ENCODE measurements at regions not wholly inside any gene's neighbourhood (a gene's known extent, or its start where the extent isn't known, plus 50 kb on each side); places are given as distances from the start of the nearest gene placed in this dataset.

GRCh38 chr11:97948793-97949192 lies 1072.0 kb upstream of the CNTN5 start:
- DNase-seq (ENCODE audit: low read depth, low spot score), result no peak

GRCh38 chr11:97955595-97955994 lies 1065.2 kb upstream of the CNTN5 start:
- no peak for DNase-seq (ENCODE audit: low read depth, low spot score)

- no peak for DNase-seq (ENCODE audit: low read depth, low spot score)
These were observed 1063.8 kb upstream of the CNTN5 start for GRCh38 chr11:97956904-97957303.

GRCh38 chr11:97961431-97961830 lies 1059.3 kb upstream of the CNTN5 start:
- DNase-seq (ENCODE audit: low read depth, low spot score), result no peak

GRCh38 chr11:97962758-97963157 lies 1058.0 kb upstream of the CNTN5 start:
- DNase-seq (ENCODE audit: low read depth, low spot score), result no peak

DNA sequence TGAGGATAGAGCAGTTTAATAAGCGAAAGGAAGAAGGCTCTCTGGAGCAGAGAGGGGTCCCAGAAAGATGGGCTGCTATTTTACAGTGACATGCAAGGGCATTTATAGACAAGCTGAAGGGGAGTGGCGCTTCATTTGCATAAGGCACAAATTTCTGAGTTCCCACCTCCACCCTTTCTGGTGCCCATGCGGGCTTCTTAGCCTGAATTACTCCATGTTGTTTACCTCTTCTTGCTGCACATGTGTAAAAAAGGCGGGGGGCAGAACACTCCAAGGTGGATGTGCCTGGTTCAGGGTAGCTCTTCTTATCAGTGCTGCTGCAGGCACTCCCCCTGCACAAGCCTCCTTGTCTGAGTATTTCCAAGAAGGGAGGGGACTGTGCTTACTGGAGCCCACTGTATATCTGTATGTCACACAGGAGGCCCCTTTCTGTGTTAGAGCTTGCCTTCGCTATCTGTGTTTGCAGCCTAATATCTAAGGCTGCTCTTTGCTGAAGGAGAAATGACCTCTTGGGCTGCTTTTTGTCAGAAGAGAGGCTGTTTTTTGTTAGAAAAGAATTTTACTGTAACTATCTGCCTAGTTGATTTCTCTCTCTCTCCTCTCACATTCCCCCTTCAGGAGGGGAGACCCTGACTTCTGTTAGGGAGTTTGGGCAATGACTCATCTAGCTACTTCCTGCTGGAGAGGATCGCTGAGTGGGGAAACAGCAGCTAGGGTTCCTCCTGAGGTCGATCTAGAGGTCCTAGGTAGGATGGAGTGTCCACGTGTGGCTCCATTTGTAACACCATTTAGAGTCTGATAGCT lies 1057.0 kb upstream of the CNTN5 start:
- DNase-seq (ENCODE audit: low read depth, low spot score), result no peak

DNA sequence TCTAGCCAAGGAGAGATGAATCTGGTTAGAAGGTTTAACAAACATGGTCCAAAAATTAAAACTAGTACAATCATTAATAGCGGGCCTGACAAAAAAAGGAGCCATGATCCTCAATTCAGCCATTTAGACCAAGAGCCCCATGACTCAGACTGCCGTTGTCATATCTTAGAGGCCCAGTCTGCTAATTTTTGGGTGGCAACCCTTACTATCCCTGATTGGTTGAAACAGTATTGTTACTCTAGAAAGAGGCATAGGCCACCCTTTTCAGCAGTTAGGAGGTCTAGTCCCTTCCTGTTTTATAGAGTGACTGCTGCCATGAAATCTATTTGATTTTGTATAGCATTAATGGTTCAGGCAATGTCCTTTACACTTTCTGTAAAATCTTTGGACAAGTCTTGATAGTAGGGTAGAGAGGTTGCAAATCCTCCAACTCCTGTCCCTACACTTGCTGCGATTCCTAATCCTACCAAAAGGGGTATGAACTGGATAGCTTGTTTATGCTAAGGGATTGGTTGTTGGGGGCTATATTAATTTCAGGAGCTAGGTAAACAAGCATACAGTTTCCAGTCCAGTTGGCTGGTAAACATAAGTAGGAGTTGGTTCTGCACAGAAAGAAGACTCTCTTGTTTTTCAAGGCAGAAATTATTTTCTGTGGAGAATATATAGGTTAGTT lies 1056.3 kb upstream of the CNTN5 start:
- no peak for DNase-seq (ENCODE audit: low read depth, low spot score)

DNA sequence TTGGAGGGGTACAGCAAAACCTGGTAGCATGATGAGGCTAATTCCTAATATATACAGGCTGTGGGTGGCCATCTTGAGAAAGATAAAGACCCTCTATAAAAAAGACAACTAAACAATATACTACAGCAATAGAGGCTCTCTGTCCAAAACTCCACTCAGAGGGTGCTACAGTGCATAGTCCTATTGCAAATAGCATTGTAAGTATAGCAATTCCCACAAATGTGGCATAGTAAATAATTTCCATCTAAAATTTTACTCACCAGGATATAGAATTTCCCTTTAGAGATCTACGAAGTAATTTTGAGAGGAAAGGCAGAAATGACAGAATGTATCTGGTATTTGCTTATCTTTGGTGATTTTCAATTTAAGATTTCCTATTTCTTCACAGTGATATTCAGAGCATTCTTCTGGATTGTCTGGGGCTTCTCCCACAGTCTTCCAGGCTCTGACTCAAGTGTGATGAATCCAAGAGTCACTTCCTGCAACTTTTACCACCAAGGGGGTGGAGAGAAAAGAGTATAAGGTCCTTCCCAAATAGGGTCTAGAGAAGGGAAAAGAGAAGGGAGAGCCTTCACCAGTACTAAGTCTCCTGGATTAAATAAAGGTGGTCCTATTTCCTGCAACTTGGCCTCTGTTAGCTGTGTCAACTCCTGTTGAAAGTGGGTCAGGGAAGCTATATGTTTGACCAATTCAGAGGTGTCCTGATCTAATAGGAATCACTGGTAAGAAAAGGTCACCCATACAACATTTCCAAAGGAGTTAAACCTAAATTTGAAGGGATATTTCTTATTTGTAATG lies 1054.7 kb upstream of the CNTN5 start:
- DNase-seq (ENCODE audit: low read depth, low spot score), result peak; percentile 18

DNA sequence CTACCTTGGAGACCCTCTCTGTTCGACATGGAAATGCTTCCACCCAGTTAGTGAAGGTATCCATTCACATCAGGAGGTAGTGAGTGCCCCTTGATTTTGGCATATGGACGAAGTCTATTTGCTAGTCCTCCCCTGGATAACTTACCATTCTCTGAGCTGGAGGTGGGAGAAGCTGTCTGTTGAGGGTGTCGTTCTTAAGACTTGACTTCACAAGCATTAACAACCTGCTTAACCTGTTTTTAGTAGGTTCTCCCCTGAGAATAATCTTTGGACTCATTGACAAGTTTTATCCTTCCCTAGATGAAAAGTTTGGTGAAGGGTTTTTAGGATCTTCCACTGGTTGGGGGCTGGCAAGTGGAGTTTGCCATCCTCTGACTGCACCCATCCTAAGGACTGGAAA lies 1053.8 kb upstream of the CNTN5 start:
- DNase-seq (ENCODE audit: low read depth, low spot score), result no peak

GRCh38 chr11:97968071-97968470 lies 1052.7 kb upstream of the CNTN5 start:
- no peak for DNase-seq (ENCODE audit: low read depth, low spot score)

- DNase-seq (ENCODE audit: low read depth, low spot score), result no peak
These were observed 1048.0 kb upstream of the CNTN5 start for GRCh38 chr11:97972731-97973130.

DNA sequence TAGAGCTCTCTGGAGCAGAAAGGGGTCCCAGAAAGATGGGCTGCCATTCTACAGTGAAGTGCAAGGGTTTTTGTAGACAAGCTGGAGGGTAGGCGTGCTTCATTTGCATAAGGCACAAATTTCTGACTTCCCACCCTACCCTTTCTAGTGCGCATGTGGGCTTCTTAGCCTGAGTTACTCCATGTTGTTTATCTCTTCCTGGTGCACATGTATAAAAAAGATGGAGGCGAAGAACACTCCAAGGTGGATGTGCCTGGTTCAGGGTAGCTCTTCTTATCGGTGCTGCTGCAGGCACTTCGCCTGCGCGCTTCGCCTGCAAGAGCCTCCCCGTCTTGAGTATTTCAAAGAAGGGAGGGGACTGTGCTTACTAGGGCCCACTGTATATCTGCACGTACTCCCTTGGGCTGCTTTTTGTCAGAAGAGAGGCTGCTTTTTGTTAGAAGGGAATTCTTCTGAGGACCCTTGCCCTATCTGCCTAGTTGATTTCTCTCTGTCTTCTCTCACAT lies 1047.3 kb upstream of the CNTN5 start:
- DNase-seq (ENCODE audit: low read depth, low spot score), result no peak

DNA sequence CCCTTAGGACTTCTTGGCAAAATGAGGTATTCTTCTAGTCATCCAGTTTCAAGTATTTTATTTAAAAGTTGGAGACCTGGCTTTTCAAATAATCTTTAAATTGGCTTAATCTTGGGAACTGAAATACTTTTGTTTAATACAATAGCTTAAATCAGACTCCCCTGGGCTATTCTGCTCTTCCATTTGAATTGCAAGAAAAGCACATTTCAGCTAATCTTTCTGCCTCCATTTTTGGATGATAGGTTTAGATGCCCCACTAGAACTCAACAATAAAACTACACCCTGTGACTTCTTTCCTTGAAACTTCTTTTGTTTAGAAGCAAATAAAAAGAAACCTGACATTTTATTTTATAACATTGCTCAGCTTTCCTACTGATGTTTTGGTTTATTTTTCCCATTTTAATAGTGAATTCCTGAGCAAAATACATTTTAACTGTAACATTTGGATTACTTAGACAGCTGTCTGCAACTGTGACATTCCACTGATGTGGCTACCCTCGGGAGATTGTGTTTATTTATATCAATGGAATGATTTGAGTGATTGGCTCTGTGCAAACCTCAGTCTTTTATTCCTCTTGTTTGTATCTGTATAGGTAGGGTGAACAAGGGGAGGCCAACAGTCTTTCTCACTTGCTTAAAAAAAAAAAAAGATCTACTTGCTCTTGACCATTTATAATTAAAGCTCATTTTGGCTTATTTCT lies 1045.8 kb upstream of the CNTN5 start:
- no peak for DNase-seq (ENCODE audit: low read depth, low spot score)

- no peak for DNase-seq (ENCODE audit: low read depth, low spot score)
These were observed 1043.0 kb upstream of the CNTN5 start for GRCh38 chr11:97977726-97978125.

- no peak for DNase-seq (ENCODE audit: low read depth, low spot score)
These were observed 1041.0 kb upstream of the CNTN5 start for GRCh38 chr11:97979741-97980140.

DNA sequence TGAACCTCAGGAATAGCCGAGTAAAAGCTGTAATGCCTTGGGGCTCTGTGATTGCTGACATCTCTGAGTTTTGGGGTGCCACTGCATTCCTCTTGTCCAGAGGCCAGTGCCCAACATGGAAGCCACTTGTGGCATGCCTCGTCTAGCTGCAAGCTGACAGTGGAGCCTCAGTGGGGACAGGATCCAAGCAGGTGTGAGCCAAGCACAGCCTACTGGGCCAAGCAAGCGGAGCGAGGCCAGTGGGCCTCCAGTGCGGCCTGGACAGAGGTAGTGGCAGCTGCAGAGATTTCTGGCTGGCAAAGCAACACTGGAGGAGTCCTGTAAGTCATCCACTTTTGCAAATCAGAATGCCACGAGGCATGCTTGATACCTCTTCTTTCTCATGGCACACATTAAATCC lies 1038.2 kb upstream of the CNTN5 start:
- DNase-seq (ENCODE audit: low read depth, low spot score), result no peak

GRCh38 chr11:97989121-97989520 lies 1031.6 kb upstream of the CNTN5 start:
- DNase-seq (ENCODE audit: low read depth, low spot score), result no peak

DNA sequence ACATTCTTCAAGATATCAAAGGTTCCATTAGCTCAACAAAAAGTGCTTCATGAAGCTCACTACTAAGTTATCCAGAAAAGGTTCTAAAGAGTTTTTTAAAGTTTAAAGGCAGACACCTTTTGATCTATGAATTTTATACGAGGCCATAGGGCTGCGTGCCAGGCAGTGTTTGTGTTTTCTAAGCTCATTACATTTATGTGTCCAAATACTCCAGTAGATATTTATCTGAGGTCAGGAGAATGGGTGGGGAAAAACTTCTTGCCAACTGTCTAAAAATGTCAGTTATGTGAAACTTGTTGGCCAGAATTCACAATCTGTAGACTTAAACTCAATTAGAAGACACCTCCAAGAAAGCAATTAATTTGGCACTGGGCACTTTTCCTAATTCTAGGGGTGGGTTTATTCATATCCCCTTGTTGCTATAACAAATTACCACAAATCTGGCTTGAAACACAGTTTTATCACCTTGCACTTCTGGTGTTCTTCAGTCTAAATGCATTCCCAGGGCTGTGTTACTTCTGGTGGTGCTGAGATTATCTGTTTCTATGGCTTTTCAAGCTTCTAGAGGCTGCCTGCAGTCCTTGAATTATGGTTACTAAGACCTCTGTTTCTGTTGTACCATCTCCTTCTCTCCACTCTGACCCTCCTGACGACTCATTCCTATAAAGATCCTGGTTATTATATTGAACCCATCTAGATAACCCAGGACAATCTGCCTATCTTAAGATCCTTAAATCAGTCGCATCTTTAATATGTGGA lies 1030.4 kb upstream of the CNTN5 start:
- no peak for DNase-seq (ENCODE audit: low read depth, low spot score)

DNA sequence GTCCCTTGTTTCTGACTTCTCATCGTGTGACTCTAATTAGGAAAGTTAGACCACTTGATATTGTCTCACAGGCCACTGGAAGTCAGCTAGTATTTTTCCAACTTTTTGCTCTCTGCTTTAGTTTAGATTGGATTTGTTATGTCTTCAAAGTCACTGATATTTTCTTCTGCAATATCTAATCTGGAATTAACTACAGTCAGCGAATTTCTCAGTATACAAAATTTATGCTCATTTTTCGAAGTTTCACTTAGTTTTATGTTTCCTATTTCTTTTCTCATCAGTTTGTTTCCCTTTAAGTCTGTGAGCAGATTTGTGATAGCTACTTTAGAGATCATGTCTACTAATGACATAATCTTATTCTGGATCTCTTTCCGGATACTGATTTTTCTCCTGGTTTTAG lies 1027.2 kb upstream of the CNTN5 start:
- DNase-seq (ENCODE audit: low read depth, low spot score), result no peak

- DNase-seq (ENCODE audit: low read depth, low spot score), result no peak
These were observed 1024.9 kb upstream of the CNTN5 start for GRCh38 chr11:97995874-97996273.

DNA sequence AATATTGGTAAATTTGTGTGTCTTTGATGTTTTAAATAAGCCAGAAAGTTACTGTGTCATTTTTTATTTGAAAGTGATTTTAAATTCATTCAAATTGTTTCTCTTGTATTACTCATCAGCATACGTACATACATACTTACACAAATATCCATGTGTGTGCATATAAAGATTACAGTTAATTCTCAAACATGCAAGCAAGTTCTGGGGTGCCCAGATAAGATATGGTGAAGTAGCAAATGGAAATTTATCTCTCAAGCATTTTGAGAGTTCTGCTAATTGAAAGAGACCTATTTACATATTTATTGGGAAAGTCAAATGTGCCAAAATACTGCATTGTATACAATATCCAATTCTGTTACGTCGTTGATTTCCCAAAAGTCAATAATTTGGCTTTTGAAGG lies 1024.0 kb upstream of the CNTN5 start:
- no peak for DNase-seq (ENCODE audit: low read depth, low spot score)

Measured in smooth muscle cell of the brain vasculature (primary cell).